ENCODE measurements at regions not wholly inside any gene's neighbourhood (a gene's known extent, or its start where the extent isn't known, plus 50 kb on each side); places are given as distances from the start of the nearest gene placed in this dataset.

DNA sequence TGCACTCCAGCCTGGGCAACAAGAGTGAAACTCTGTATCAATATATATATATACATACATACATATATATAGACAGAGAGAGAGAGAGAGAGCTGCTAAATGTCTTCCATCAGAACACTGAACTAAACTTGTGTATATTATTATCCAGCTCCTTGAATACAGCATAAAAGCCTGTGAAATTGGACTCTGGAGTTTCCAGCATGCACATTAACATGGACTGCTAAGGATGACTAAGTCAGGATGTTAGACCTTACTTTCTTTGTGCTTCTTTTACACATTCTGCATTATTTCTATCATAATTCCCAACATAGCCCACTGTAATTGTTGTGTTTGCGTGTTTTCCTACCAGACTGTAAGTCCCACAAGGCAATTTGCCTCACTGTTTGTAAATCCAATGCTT, 259.1 kb downstream of the TGFB2 start:
- no TSS peak for BruUV-seq (replicated peaks)
- Histone ChIP-seq H3F3A (ENCODE audit: low read length, unreplicated experiment) (no peaks in the 10 kb centered on the region), H3K4me3 (ENCODE audit: low read length) (no peak overlapping the region), H3K27me3 (ENCODE audit: low read length) (no peaks in the 10 kb centered on the region), H3K9me2 (replicated peaks; ENCODE audit: low read length) (no peaks in the 10 kb centered on the region), H3K36me3 (ENCODE audit: low read depth, low read length) (no peaks in the 10 kb centered on the region; the same call in 1 of the 2 replicates), H2AFZ (ENCODE audit: low read length) (no peak overlapping the region), H3K9me3 (ENCODE audit: low read length) (peaks cover 9% of the 10 kb centered on the region; the same call in 1 of the 2 replicates), H3K4me1 (ENCODE audit: insufficient read depth, low read length) (no peaks in the 10 kb centered on the region), H3K9ac (ENCODE audit: low read length) (no peak overlapping the region), H3K27ac (ENCODE audit: low read length) (no peak overlapping the region), H3K79me2 (ENCODE audit: low read length) (no peaks in the 10 kb centered on the region), H4K20me1 (ENCODE audit: low read length) (no peaks in the 10 kb centered on the region), H3K4me2 (ENCODE audit: low read length) (no peak overlapping the region)
- DNase-seq = no peak
- POLR2A ChIA-PET (ENCODE audit: unreplicated experiment) = no interaction called here
- intact Hi-C loops (cut with micrococcal nuclease) = no loop called here
- CTCF ChIA-PET = no interaction called here
- TF ChIP-seq EZH2 (IDR thresholded peaks at IDR 0.05; ENCODE audit: low read length, unreplicated experiment) = no peak
- TF ChIP-seq, protein P1, sequence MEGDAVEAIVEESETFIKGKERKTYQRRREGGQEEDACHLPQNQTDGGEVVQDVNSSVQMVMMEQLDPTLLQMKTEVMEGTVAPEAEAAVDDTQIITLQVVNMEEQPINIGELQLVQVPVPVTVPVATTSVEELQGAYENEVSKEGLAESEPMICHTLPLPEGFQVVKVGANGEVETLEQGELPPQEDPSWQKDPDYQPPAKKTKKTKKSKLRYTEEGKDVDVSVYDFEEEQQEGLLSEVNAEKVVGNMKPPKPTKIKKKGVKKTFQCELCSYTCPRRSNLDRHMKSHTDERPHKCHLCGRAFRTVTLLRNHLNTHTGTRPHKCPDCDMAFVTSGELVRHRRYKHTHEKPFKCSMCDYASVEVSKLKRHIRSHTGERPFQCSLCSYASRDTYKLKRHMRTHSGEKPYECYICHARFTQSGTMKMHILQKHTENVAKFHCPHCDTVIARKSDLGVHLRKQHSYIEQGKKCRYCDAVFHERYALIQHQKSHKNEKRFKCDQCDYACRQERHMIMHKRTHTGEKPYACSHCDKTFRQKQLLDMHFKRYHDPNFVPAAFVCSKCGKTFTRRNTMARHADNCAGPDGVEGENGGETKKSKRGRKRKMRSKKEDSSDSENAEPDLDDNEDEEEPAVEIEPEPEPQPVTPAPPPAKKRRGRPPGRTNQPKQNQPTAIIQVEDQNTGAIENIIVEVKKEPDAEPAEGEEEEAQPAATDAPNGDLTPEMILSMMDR (conservative IDR thresholded peaks at IDR 0.05; ENCODE audit: low read depth, low read length) = no peak
- ATAC-seq = peak; percentile 75

DNA sequence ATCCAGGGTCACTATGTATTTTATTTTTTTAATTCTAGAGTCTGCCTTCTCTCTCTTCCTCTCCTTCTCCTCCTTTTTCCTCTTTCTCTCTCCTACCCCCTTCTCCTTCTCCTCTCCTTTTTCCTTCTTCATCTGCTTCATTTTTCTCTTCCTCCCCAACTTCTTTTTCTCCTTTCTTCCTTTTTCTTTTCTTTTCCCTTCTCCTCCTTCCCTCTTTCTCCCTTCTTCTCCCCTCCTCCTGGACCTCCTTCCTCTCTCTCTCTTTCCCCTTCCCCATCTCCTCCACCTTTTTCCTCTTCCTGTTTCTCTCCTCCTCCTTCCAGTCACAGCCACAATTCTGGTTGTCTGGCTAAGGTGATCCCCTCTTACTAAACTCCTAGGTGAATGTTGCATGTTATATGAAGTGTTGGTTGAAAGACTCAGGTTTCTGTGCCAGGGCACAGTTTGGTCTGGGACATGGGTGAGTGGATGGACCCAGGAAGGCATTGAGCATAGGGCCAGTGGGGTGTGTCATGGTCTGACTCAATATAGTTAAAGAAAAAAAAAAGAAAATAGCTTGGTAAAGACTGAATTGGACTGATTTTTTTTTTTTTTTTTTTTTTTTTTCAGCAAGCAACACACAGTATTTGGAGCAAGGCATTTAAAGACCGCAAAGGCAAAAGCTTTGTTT, 266.9 kb downstream of the TGFB2 start:
- H3K79me2 ChIP-seq (ENCODE audit: low read length) = no peaks in the 10 kb centered on the region
- BruUV-seq (replicated peaks) = no TSS peak
- H4K20me1 ChIP-seq (ENCODE audit: low read length) = no peaks in the 10 kb centered on the region
- peak; percentile 37; the same call in 1 of the 2 replicates for ATAC-seq
- peak; percentile 46 for DNase-seq
- POLR2A ChIA-PET (ENCODE audit: unreplicated experiment) = interaction anchor here (0.6 kb wide), 1 partner anchor 143 kb away, joined by 4 read pairs; no protein-coding TSS in a partner anchor
- H3K4me3 ChIP-seq (ENCODE audit: low read length) = no peak overlapping the region
- H3F3A ChIP-seq (ENCODE audit: low read length, unreplicated experiment) = no peaks in the 10 kb centered on the region
- H3K9ac ChIP-seq (ENCODE audit: low read length) = no peak overlapping the region
- H2AFZ ChIP-seq (ENCODE audit: low read length) = peak overlapping the region; percentile 29; the same call in 1 of the 2 replicates
- no peaks in the 10 kb centered on the region; the same call in 1 of the 2 replicates for H3K36me3 ChIP-seq (ENCODE audit: low read depth, low read length)
- H3K9me3 ChIP-seq (ENCODE audit: low read length) = peaks cover 14% of the 10 kb centered on the region; the same call in 1 of the 2 replicates
- no peaks in the 10 kb centered on the region for H3K9me2 ChIP-seq (replicated peaks; ENCODE audit: low read length)
- no peak overlapping the region for H3K27ac ChIP-seq (ENCODE audit: low read length)
- intact Hi-C loops (cut with micrococcal nuclease) = no loop called here
- H3K4me1 ChIP-seq (ENCODE audit: insufficient read depth, low read length) = peaks cover 12% of the 10 kb centered on the region; the same call in 1 of the 2 replicates
- TF ChIP-seq, protein P1 (conservative IDR thresholded peaks at IDR 0.05; ENCODE audit: low read depth, low read length) = no peak
- TF ChIP-seq EZH2 (IDR thresholded peaks at IDR 0.05; ENCODE audit: low read length, unreplicated experiment) (no peak), EZH2phosphoT487 (IDR thresholded peaks at IDR 0.05; ENCODE audit: borderline replicate concordance, low read length) (no peak)
- H3K27me3 ChIP-seq (ENCODE audit: low read length) = no peaks in the 10 kb centered on the region
- H3K4me2 ChIP-seq (ENCODE audit: low read length) = no peak overlapping the region
- CTCF ChIA-PET = no interaction called here

DNA sequence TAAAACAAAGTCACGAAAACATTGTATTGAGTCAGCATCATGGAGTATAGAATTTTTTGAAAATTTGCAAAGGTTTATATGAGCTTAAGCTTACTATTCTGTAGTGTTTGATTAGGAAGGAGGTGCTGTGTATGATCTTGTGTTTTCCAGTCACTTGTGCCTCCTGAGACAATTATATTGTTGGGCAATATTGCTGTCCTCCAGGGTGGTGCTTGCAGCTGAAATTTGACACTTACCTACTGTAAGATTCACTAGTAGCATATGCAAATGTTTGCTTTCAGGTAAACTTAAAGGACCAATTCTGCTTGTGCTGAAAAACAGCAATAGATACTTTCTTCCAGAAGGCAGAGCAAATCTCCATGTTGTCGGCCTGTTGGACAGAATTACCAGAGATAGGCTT, 268.0 kb downstream of the TGFB2 start:
- DNase-seq (peak; percentile 54), ATAC-seq (no peak)
- intact Hi-C loops (cut with micrococcal nuclease) = no loop called here
- Histone ChIP-seq H3K9ac (ENCODE audit: low read length) (no peak overlapping the region), H3K9me2 (replicated peaks; ENCODE audit: low read length) (no peaks in the 10 kb centered on the region), H3K27ac (ENCODE audit: low read length) (no peak overlapping the region), H3F3A (ENCODE audit: low read length, unreplicated experiment) (no peaks in the 10 kb centered on the region), H4K20me1 (ENCODE audit: low read length) (no peaks in the 10 kb centered on the region), H3K4me1 (ENCODE audit: insufficient read depth, low read length) (peaks cover 12% of the 10 kb centered on the region; the same call in 1 of the 2 replicates), H3K79me2 (ENCODE audit: low read length) (no peaks in the 10 kb centered on the region), H3K9me3 (ENCODE audit: low read length) (peaks cover 10% of the 10 kb centered on the region; the same call in 1 of the 2 replicates), H3K4me2 (ENCODE audit: low read length) (no peak overlapping the region), H3K27me3 (ENCODE audit: low read length) (no peaks in the 10 kb centered on the region), H3K4me3 (ENCODE audit: low read length) (no peak overlapping the region), H2AFZ (ENCODE audit: low read length) (no peak overlapping the region), H3K36me3 (ENCODE audit: low read depth, low read length) (no peaks in the 10 kb centered on the region; the same call in 1 of the 2 replicates)
- no TSS peak for BruUV-seq (replicated peaks)
- ChIA-PET POLR2A (ENCODE audit: unreplicated experiment) (no interaction called here), CTCF (no interaction called here)
- TF ChIP-seq EZH2 (IDR thresholded peaks at IDR 0.05; ENCODE audit: low read length, unreplicated experiment) = no peak
- TF ChIP-seq, protein P1 (conservative IDR thresholded peaks at IDR 0.05; ENCODE audit: low read depth, low read length) = no peak
- no peak for TF ChIP-seq EZH2phosphoT487 (IDR thresholded peaks at IDR 0.05; ENCODE audit: borderline replicate concordance, low read length)
